ENCODE measurements at regions not wholly inside any gene's neighbourhood (a gene's known extent, or its start where the extent isn't known, plus 50 kb on each side); places are given as distances from the start of the nearest gene placed in this dataset.

- Histone ChIP-seq H4K8ac (ENCODE audit: low read depth in 2 of 2, low read length in 2 of 2) (no peak overlapping the region), H2BK20ac (ENCODE audit: low read depth, low read length) (no peak overlapping the region), H2AK5ac (ENCODE audit: low read depth, low read length) (no peak overlapping the region), H3K4me3 (ENCODE audit: insufficient read depth, low read depth, low read length) (no peak overlapping the region), H4K91ac (ENCODE audit: insufficient read depth, low read depth, low read length) (no peak overlapping the region), H3K56ac (ENCODE audit: extremely low read depth, insufficient read depth, low read length) (no peak overlapping the region), H3K14ac (replicated peaks; ENCODE audit: low read depth, low read length) (no peak overlapping the region), H2BK5ac (ENCODE audit: low read depth, low read length, poor library complexity, severe bottlenecking) (no peak overlapping the region), H3K9ac (ENCODE audit: low read depth, low read length) (no peak overlapping the region), H3K27me3 (ENCODE audit: control insufficient read depth, insufficient read depth, low read length) (no peaks in the 10 kb centered on the region), H2BK120ac (ENCODE audit: low read depth, low read length) (no peak overlapping the region), H2AK9ac (replicated peaks; ENCODE audit: low read depth, low read length, poor library complexity) (no peak overlapping the region), H3K18ac (ENCODE audit: low read depth, low read length) (no peak overlapping the region), H3K4me2 (ENCODE audit: low read depth, low read length) (no peak overlapping the region), H3K27ac (ENCODE audit: insufficient read depth, low read length) (no peak overlapping the region), H2AFZ (replicated peaks; ENCODE audit: low read length, poor library complexity) (no peak overlapping the region), H3K23ac (ENCODE audit: low read depth, low read length) (no peak overlapping the region), H3K4me1 (ENCODE audit: control insufficient read depth, insufficient read depth, low read length) (peaks cover 7% of the 10 kb centered on the region), H3K79me1 (ENCODE audit: low read depth in 1 of 2, low read length in 2 of 2) (peaks cover 62 to 84% of the 10 kb centered on the region in 2 experiments), H3K9me3 (ENCODE audit: control insufficient read depth, insufficient read depth, low read length) (no peaks in the 10 kb centered on the region), H3K9me1 (ENCODE audit: insufficient read depth, low read length) (peaks cover 22% of the 10 kb centered on the region), H4K5ac (ENCODE audit: low read depth, low read length) (no peak overlapping the region), H3K4ac (ENCODE audit: low read depth, low read length) (no peak overlapping the region), H2BK15ac (ENCODE audit: low read depth, low read length) (no peak overlapping the region), H3K36me3 (ENCODE audit: control insufficient read depth, insufficient read depth, low read length) (peaks cover 8% of the 10 kb centered on the region; the same call in 1 of the 2 replicates), H4K20me1 (ENCODE audit: insufficient read depth, low read length) (peaks cover 87% of the 10 kb centered on the region)
- TF ChIP-seq SMC3 (IDR thresholded peaks at IDR 0.05; ENCODE audit: low read depth, low read length) (no peak), ELK1 (IDR thresholded peaks at IDR 0.05; ENCODE audit: borderline replicate concordance, low read depth, low read length) (no peak), RCOR1 (IDR thresholded peaks at IDR 0.05; ENCODE audit: insufficient replicate concordance, low read length) (no peak), NFE2L2 (IDR thresholded peaks at IDR 0.05; ENCODE audit: low read depth, low read length) (no peak), RFX5 (IDR thresholded peaks at IDR 0.05; ENCODE audit: low read depth, low read length) (no peak), BHLHE40 (IDR thresholded peaks at IDR 0.05; ENCODE audit: low read depth, low read length) (no peak), MAFK (IDR thresholded peaks at IDR 0.05; ENCODE audit: low read depth, low read length) (no peak), FOS (IDR thresholded peaks at IDR 0.05; ENCODE audit: low read depth, low read length) (no peak), MXI1 (IDR thresholded peaks at IDR 0.05; ENCODE audit: borderline replicate concordance, low read depth, low read length) (no peak), MAZ (IDR thresholded peaks at IDR 0.05; ENCODE audit: borderline replicate concordance, low read depth, low read length) (no peak), RAD21 (IDR thresholded peaks at IDR 0.05; ENCODE audit: low read length) (no peak), USF2 (IDR thresholded peaks at IDR 0.05; ENCODE audit: low read depth, low read length) (no peak), CTCF (conservative IDR thresholded peaks at IDR 0.05; ENCODE audit: low read depth, low read length) (no peak), CHD1 (IDR thresholded peaks at IDR 0.05; ENCODE audit: low read depth, low read length) (no peak), CEBPB (IDR thresholded peaks at IDR 0.05; ENCODE audit: low read depth, low read length) (no peak), POLR2A (IDR thresholded peaks at IDR 0.05; ENCODE audit: low read depth, low read length) (no peak)
- in situ Hi-C loops (cut with MboI; ENCODE audit: low sequenced_read_pairs) (no loop called here), intact Hi-C loops (cut with micrococcal nuclease) (no loop called here), dilution Hi-C loops (cut with HindIII; ENCODE audit: low sequenced_read_pairs, unreplicated experiment) (no loop called here)
- BruUV-seq (replicated peaks): no TSS peak
- 100% methylated on average over 2 of the region's 8 CpGs; no CpG with 5 or more reads in 1 of the 2 experiments for WGBS, 2 experiments (ENCODE audit: extremely low coverage in 2 of 2, insufficient read length in 1 of 2)
- DNase-seq (no peak), ATAC-seq (ENCODE audit: low read depth) (no peak)
- ChIA-PET POLR2A (ENCODE audit: unreplicated experiment) (no interaction called here), CTCF (no interaction called here)
Measured at GRCh38 chr2:134190807-134191203, 63.1 kb upstream of the MGAT5 start.
